T follicular helper cell (primary cell): ENCODE measurements at regions not wholly inside any gene's neighbourhood (a gene's known extent, or its start where the extent isn't known, plus 50 kb on each side); places are given as distances from the start of the nearest gene placed in this dataset.

Source experiments
- DNase-seq: peaks from one replicate; pipeline ENCODE4 v3.0.0-alpha.2; 2020; ENCODE audit warnings: low read depth

GRCh38 chr12:59234391-59234790, 314.1 kb upstream of the LRIG3 start:
- no peak for DNase-seq

GRCh38 chr12:59230334-59230733, 310.0 kb upstream of the LRIG3 start:
- DNase-seq: no peak

GRCh38 chr12:59219148-59219547, 298.8 kb upstream of the LRIG3 start:
- no peak for DNase-seq

- no peak for DNase-seq
Observed at GRCh38 chr12:59196989-59197388, 276.7 kb upstream of the LRIG3 start.

GRCh38 chr12:59194794-59195193, 274.5 kb upstream of the LRIG3 start:
- no peak for DNase-seq

- no peak for DNase-seq
Observed at GRCh38 chr12:59193476-59194050, 273.3 kb upstream of the LRIG3 start.

- DNase-seq: no peak
Observed at GRCh38 chr12:59191372-59191771, 271.1 kb upstream of the LRIG3 start.

GRCh38 chr12:59186451-59186850, 266.1 kb upstream of the LRIG3 start:
- DNase-seq: no peak

- DNase-seq: no peak
Observed at GRCh38 chr12:59185295-59185694, 265.0 kb upstream of the LRIG3 start.

GRCh38 chr12:59182658-59183455, 262.6 kb upstream of the LRIG3 start:
- no peak for DNase-seq

GRCh38 chr12:59182191-59182590, 261.9 kb upstream of the LRIG3 start:
- DNase-seq: no peak

- DNase-seq: no peak
Observed at GRCh38 chr12:59181196-59181777, 261.0 kb upstream of the LRIG3 start.

GRCh38 chr12:59179231-59179630, 258.9 kb upstream of the LRIG3 start:
- no peak for DNase-seq

GRCh38 chr12:59173695-59174094, 253.4 kb upstream of the LRIG3 start:
- no peak for DNase-seq

GRCh38 chr12:59168647-59169046, 248.3 kb upstream of the LRIG3 start:
- DNase-seq: no peak

- DNase-seq: no peak
Observed at GRCh38 chr12:59166457-59166856, 246.2 kb upstream of the LRIG3 start.

- no peak for DNase-seq
Observed at GRCh38 chr12:59164991-59165718, 244.9 kb upstream of the LRIG3 start.

GRCh38 chr12:59164226-59164625, 243.9 kb upstream of the LRIG3 start:
- DNase-seq: no peak

- no peak for DNase-seq
Observed at GRCh38 chr12:59158681-59159080, 238.4 kb upstream of the LRIG3 start.

GRCh38 chr12:59158066-59158465, 237.8 kb upstream of the LRIG3 start:
- no peak for DNase-seq

- no peak for DNase-seq
Observed at GRCh38 chr12:59155448-59155847, 235.1 kb upstream of the LRIG3 start.

- no peak for DNase-seq
Observed at GRCh38 chr12:59151243-59151642, 230.9 kb upstream of the LRIG3 start.
